ENCODE measurements at regions not wholly inside any gene's neighbourhood (a gene's known extent, or its start where the extent isn't known, plus 50 kb on each side); places are given as distances from the start of the nearest gene placed in this dataset.

- TF ChIP-seq CTCF (IDR thresholded peaks at IDR 0.05) = no peak
- no peak for TF ChIP-seq POLR2A (IDR thresholded peaks at IDR 0.05)
These were observed 132.9 kb upstream of the GRB10 start for GRCh38 chr7:50915621-50916020.
